NCI-H526 (cell line): ENCODE measurements at regions not wholly inside any gene's neighbourhood (a gene's known extent, or its start where the extent isn't known, plus 50 kb on each side); places are given as distances from the start of the nearest gene placed in this dataset.
"Not testable (repeated sequence)": the region's sequence is repeated elsewhere in the genome, so short reads cannot be mapped to it uniquely, and the experiment has no call there.

Experiments
- DNase-seq, 2 experiments: peaks; one replicate each; lab custom pipeline; 2025; lab: John Stamatoyannopoulos, UW

DNA sequence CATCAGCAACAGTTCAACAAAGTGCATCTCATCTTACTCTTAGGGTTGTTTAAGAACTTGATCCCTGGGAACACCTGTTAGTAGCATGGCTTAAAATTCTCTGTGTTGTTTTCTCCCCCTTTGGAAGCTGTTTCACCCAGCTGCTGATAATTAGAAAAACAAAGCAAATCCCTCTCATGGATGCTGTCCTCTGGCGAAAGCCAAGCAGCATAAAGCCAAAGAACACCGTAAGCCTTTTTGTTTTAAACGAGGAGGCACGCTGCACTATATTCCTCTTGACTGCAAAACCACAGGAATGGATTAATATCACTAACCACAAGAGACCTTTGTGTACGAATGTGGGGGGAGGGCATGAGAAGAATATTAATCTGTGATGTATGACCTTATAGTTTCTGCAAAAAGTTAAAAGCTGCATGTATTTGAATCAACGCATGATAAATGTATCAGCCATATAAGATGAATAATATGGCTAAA is 923.2 kb downstream of the LTN1 start:
- peak; percentile 86 to 87 for DNase-seq

- peak in 1 of 2 experiments; percentile 5 for DNase-seq
Measured at GRCh38 chr21:28068455-28069358, 924.0 kb downstream of the LTN1 start.

- peak in 1 of 2 experiments; percentile 6 for DNase-seq
Measured at GRCh38 chr21:28066596-28067387, 925.9 kb downstream of the LTN1 start.

DNA sequence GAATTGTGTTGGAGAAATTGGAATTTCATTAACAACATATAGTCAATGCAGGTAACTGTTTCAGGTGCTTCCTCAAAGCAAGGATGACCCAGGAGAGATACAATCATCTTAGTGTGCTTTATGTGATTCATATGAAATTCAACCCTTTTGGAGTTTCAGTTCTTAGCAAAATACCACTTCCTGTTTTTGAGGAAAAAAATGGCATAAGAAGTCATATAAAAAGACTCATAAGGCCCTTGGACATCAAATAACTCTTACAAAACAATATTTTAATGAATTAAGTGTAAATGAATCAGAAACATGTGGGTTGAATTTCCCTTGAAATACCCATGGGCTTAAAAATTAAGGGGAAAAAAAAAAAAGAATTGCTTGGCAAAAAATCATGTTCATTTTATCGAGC is 926.6 kb downstream of the LTN1 start:
- DNase-seq, result no peak

GRCh38 chr21:28063241-28064216 is 929.1 kb downstream of the LTN1 start:
- peak; percentile 71 to 80 for DNase-seq

GRCh38 chr21:28052956-28053355 is 939.7 kb downstream of the LTN1 start:
- not testable (repeated sequence) for DNase-seq

GRCh38 chr21:28051649-28052048 is 941.0 kb downstream of the LTN1 start:
- DNase-seq, result peak in 1 of 2 experiments; percentile 29

- DNase-seq, result not testable (repeated sequence)
Measured at GRCh38 chr21:28035692-28036091, 957.0 kb downstream of the LTN1 start.

DNA sequence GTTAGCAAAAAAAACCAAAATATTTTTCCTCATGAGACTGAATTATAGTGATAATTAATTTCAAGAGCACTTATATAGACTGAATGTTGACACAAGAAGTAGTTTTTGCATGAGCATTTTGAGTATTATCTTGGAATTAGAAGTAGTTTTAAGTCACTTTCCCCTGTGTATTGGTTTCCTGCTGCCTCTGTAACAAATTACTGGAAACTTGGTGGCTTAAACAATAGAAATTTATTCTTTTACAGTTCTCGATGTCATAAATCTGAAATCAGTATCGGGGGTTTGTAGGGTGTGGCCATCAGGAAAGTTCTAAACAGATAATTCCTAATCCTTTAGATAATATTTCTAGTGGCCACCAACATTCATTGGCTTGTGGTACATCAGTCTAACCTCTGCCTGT is 957.8 kb downstream of the LTN1 start:
- DNase-seq, result not testable (repeated sequence)

GRCh38 chr21:28034334-28034733 is 958.3 kb downstream of the LTN1 start:
- not testable (repeated sequence) for DNase-seq

GRCh38 chr21:28032652-28033051 is 960.0 kb downstream of the LTN1 start:
- not testable (repeated sequence) for DNase-seq

DNA sequence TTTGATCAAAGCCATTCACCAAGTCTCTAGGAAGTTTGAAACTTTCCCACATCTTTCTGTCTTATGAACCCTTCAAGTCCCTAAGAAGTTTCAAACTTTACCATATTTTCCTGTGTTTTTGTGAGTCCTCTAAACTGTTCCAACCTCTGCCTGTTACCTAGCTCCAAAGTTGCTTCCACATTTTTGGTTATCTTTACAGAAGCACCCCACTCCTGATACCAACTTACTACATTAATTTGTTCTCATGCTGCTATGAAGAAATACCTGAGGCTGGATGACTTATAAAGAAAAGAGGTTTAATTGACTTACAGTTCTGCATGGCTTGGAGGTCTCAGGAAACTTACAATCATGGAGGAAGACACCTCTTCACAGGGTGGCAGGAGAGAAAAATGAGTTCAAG is 961.6 kb downstream of the LTN1 start:
- DNase-seq, result not testable (repeated sequence)

DNA sequence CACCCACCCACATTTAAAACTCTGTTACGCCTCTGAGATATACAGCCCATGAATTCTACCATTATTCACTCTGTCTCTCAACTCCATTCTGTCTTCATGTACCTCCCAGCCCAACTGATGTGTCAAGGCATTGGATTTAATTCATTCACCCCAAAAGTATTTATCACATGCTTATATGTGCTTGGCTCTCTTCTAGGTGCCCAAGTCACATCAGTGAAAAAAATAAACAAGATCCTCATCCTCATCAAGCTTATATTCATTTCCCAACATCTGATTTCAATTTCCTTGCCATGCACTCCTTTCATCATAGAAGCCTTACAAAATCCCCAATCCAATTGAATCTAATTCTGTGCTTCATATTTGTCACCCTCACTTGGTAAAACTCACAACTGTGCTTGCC is 967.6 kb downstream of the LTN1 start:
- no peak for DNase-seq

- peak in 1 of 2 experiments; percentile 33 for DNase-seq
Measured at GRCh38 chr21:28018741-28019669, 973.7 kb downstream of the LTN1 start.

- DNase-seq, result no peak
Measured at GRCh38 chr21:28018213-28018612, 974.5 kb downstream of the LTN1 start.

GRCh38 chr21:28016571-28016970 is 976.1 kb downstream of the LTN1 start:
- no peak for DNase-seq

DNA sequence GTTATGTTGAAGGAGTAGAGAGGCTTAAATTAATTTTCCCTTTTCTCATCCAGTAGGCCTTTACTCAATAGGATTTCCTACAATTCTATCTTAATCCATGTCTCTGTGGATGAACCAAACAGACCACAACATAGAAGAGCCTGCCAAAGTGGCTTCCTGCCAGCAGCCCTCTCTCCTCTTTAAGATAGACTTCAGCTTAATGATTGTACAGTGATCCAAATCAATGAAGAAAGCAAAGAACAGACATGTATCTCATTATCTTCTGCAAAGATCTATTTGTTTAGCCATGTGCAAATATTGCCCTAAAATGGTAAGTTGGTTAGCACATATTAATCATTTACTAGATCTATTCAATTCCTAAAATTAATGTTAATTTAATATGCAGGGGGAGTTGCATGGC is 979.6 kb downstream of the LTN1 start:
- not testable (repeated sequence) for DNase-seq

GRCh38 chr21:28011970-28012369 is 980.7 kb downstream of the LTN1 start:
- DNase-seq, result not testable (repeated sequence)

GRCh38 chr21:28008245-28008644 is 984.4 kb downstream of the LTN1 start:
- DNase-seq, result not testable (repeated sequence)

- not testable (repeated sequence) for DNase-seq
Measured at GRCh38 chr21:28003627-28004026, 989.0 kb downstream of the LTN1 start.
